MM.1S (cell line): ENCODE measurements at regions not wholly inside any gene's neighbourhood (a gene's known extent, or its start where the extent isn't known, plus 50 kb on each side); places are given as distances from the start of the nearest gene placed in this dataset.

Experiments used
- EZH2 ChIP-seq: fragments of 300-600 bp; sonication (generic); optimal IDR thresholded peaks from 2 replicates; pipeline ENCODE3; 2017; ENCODE audit warnings: low read depth, mild to moderate bottlenecking, antibody characterized with exemption, low read length, mixed read lengths
- EZH2phosphoT487 ChIP-seq: fragments of 300-600 bp; sonication (generic); IDR thresholded peaks from 2 replicates; pipeline ENCODE4 v1.6.1; 2018; ENCODE audit warnings: antibody characterized with exemption, low read length
- TF ChIP-seq, protein P1 (sequence below): fragments of 300-600 bp; sonication (generic); IDR thresholded peaks from 2 replicates; pipeline ENCODE4 v1.5.1; 2016; ENCODE audit warnings: antibody characterized with exemption, low read length, mixed read lengths

DNA sequence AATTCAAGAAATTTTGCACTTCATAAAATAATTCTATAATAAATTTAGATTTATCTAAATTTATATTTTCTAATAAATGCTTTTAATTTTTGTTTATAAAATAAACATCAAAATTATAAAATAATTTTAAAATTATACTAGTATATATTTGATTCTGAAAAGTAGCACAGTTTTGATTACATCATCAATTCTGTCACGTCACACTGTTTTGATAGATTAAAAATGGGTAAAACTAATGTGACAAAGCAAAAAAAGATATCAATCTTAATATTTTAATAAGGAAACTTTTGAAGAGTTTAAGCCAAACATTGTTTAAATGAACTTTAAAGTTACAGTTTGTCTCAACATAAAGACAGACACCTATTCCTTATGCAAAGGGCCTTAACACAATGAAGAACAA is 1001.8 kb downstream of the KCNT2 start:
- TF ChIP-seq, protein P1, sequence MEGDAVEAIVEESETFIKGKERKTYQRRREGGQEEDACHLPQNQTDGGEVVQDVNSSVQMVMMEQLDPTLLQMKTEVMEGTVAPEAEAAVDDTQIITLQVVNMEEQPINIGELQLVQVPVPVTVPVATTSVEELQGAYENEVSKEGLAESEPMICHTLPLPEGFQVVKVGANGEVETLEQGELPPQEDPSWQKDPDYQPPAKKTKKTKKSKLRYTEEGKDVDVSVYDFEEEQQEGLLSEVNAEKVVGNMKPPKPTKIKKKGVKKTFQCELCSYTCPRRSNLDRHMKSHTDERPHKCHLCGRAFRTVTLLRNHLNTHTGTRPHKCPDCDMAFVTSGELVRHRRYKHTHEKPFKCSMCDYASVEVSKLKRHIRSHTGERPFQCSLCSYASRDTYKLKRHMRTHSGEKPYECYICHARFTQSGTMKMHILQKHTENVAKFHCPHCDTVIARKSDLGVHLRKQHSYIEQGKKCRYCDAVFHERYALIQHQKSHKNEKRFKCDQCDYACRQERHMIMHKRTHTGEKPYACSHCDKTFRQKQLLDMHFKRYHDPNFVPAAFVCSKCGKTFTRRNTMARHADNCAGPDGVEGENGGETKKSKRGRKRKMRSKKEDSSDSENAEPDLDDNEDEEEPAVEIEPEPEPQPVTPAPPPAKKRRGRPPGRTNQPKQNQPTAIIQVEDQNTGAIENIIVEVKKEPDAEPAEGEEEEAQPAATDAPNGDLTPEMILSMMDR: no peak
- TF ChIP-seq EZH2 (no peak), EZH2phosphoT487 (no peak)
